ENCODE measurements at regions not wholly inside any gene's neighbourhood (a gene's known extent, or its start where the extent isn't known, plus 50 kb on each side); places are given as distances from the start of the nearest gene placed in this dataset.

GRCh38 chr3:168812234-168812633, 716.5 kb upstream of the GOLIM4 start:
- no peak overlapping the region for H2AK9ac ChIP-seq (replicated peaks; ENCODE audit: low read depth, low read length, poor library complexity)
- no peak overlapping the region for H3K4me2 ChIP-seq (ENCODE audit: low read depth, low read length)
- H3K9me3 ChIP-seq (ENCODE audit: control insufficient read depth, insufficient read depth, low read length): no peaks in the 10 kb centered on the region
- H3K9ac ChIP-seq (ENCODE audit: low read depth, low read length): no peak overlapping the region
- no peak for TF ChIP-seq MAZ (IDR thresholded peaks at IDR 0.05; ENCODE audit: borderline replicate concordance, low read depth, low read length)
- no peak for TF ChIP-seq RCOR1 (IDR thresholded peaks at IDR 0.05; ENCODE audit: insufficient replicate concordance, low read length)
- no peak for TF ChIP-seq MXI1 (IDR thresholded peaks at IDR 0.05; ENCODE audit: borderline replicate concordance, low read depth, low read length)
- no peak for TF ChIP-seq RFX5 (IDR thresholded peaks at IDR 0.05; ENCODE audit: low read depth, low read length)
- TF ChIP-seq, protein P1, sequence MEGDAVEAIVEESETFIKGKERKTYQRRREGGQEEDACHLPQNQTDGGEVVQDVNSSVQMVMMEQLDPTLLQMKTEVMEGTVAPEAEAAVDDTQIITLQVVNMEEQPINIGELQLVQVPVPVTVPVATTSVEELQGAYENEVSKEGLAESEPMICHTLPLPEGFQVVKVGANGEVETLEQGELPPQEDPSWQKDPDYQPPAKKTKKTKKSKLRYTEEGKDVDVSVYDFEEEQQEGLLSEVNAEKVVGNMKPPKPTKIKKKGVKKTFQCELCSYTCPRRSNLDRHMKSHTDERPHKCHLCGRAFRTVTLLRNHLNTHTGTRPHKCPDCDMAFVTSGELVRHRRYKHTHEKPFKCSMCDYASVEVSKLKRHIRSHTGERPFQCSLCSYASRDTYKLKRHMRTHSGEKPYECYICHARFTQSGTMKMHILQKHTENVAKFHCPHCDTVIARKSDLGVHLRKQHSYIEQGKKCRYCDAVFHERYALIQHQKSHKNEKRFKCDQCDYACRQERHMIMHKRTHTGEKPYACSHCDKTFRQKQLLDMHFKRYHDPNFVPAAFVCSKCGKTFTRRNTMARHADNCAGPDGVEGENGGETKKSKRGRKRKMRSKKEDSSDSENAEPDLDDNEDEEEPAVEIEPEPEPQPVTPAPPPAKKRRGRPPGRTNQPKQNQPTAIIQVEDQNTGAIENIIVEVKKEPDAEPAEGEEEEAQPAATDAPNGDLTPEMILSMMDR (conservative IDR thresholded peaks at IDR 0.05; ENCODE audit: low read depth, low read length): no peak
- TF ChIP-seq CHD1 (IDR thresholded peaks at IDR 0.05; ENCODE audit: low read depth, low read length): no peak
- TF ChIP-seq, protein P2, sequence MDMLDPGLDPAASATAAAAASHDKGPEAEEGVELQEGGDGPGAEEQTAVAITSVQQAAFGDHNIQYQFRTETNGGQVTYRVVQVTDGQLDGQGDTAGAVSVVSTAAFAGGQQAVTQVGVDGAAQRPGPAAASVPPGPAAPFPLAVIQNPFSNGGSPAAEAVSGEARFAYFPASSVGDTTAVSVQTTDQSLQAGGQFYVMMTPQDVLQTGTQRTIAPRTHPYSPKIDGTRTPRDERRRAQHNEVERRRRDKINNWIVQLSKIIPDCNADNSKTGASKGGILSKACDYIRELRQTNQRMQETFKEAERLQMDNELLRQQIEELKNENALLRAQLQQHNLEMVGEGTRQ (IDR thresholded peaks at IDR 0.05; ENCODE audit: low read depth, low read length): no peak
- TF ChIP-seq BHLHE40 (IDR thresholded peaks at IDR 0.05; ENCODE audit: low read depth, low read length): no peak
- no peak for TF ChIP-seq ELK1 (IDR thresholded peaks at IDR 0.05; ENCODE audit: borderline replicate concordance, low read depth, low read length)
- no peak for TF ChIP-seq MAFK (IDR thresholded peaks at IDR 0.05; ENCODE audit: low read depth, low read length)
- TF ChIP-seq CEBPB (IDR thresholded peaks at IDR 0.05; ENCODE audit: low read depth, low read length): no peak
- no peak for TF ChIP-seq POLR2A (IDR thresholded peaks at IDR 0.05; ENCODE audit: low read depth, low read length)
- TF ChIP-seq RAD21 (IDR thresholded peaks at IDR 0.05; ENCODE audit: low read length): no peak
- no peak for TF ChIP-seq FOS (IDR thresholded peaks at IDR 0.05; ENCODE audit: low read depth, low read length)
- TF ChIP-seq NFE2L2 (IDR thresholded peaks at IDR 0.05; ENCODE audit: low read depth, low read length): no peak
- no peak for TF ChIP-seq SMC3 (IDR thresholded peaks at IDR 0.05; ENCODE audit: low read depth, low read length)
- WGBS, 2 experiments (ENCODE audit: extremely low coverage in 2 of 2, insufficient read length in 1 of 2): no CpG with 5 or more reads among the region's 3 CpGs
- H2AK5ac ChIP-seq (ENCODE audit: low read depth, low read length): no peak overlapping the region
- H3K36me3 ChIP-seq (ENCODE audit: control insufficient read depth, insufficient read depth, low read length): no peaks in the 10 kb centered on the region
- H3K56ac ChIP-seq (ENCODE audit: extremely low read depth, insufficient read depth, low read length): no peak overlapping the region
- in situ Hi-C loops (cut with MboI; ENCODE audit: low sequenced_read_pairs): no loop called here
- H2AFZ ChIP-seq (replicated peaks; ENCODE audit: low read length, poor library complexity): no peak overlapping the region
- H4K91ac ChIP-seq (ENCODE audit: insufficient read depth, low read depth, low read length): no peak overlapping the region
- CTCF ChIA-PET: interaction anchor here (0.7 kb wide), 1 partner anchor 47 kb away, joined by 3 read pairs; no protein-coding TSS in a partner anchor
- no peak overlapping the region for H4K8ac ChIP-seq (ENCODE audit: low read depth in 2 of 2, low read length in 2 of 2)
- intact Hi-C loops (cut with micrococcal nuclease): no loop called here
- H3K79me1 ChIP-seq (ENCODE audit: low read depth in 1 of 2, low read length in 2 of 2): no peaks in the 10 kb centered on the region
- H3K23ac ChIP-seq (ENCODE audit: low read depth, low read length): no peak overlapping the region
- no peaks in the 10 kb centered on the region for H3K27me3 ChIP-seq (ENCODE audit: control insufficient read depth, insufficient read depth, low read length)
- H3K4me1 ChIP-seq (ENCODE audit: control insufficient read depth, insufficient read depth, low read length): peaks cover 3% of the 10 kb centered on the region; the same call in 1 of the 2 replicates
- H3K27ac ChIP-seq (ENCODE audit: insufficient read depth, low read length): no peak overlapping the region
- H3K18ac ChIP-seq (ENCODE audit: low read depth, low read length): no peak overlapping the region
- no peaks in the 10 kb centered on the region for H4K20me1 ChIP-seq (ENCODE audit: insufficient read depth, low read length)
- no TSS peak for BruUV-seq (replicated peaks)
- no peak overlapping the region for H4K5ac ChIP-seq (ENCODE audit: low read depth, low read length)
- dilution Hi-C loops (cut with HindIII; ENCODE audit: low sequenced_read_pairs, unreplicated experiment): no loop called here
- no peak overlapping the region for H2BK5ac ChIP-seq (ENCODE audit: low read depth, low read length, poor library complexity, severe bottlenecking)
- no peak overlapping the region for H3K4ac ChIP-seq (ENCODE audit: low read depth, low read length)
- DNase-seq: no peak
- H3K4me3 ChIP-seq (ENCODE audit: insufficient read depth, low read depth, low read length): no peak overlapping the region
- H2BK120ac ChIP-seq (ENCODE audit: low read depth, low read length): no peak overlapping the region
- H3K9me1 ChIP-seq (ENCODE audit: insufficient read depth, low read length): 0 out of 2 replicates have a peak, but pooled peaks cover 3% of the 10 kb centered on the region
- POLR2A ChIA-PET (ENCODE audit: unreplicated experiment): interaction anchor here (0.5 kb wide), 1 partner anchor 278 kb away, joined by 3 read pairs; no protein-coding TSS in a partner anchor
- no peak overlapping the region for H2BK20ac ChIP-seq (ENCODE audit: low read depth, low read length)
- no peak for ATAC-seq (ENCODE audit: low read depth)
- no peak overlapping the region for H3K14ac ChIP-seq (replicated peaks; ENCODE audit: low read depth, low read length)
- H2BK15ac ChIP-seq (ENCODE audit: low read depth, low read length): no peak overlapping the region
